Panc1 (cell line): ENCODE measurements at regions not wholly inside any gene's neighbourhood (a gene's known extent, or its start where the extent isn't known, plus 50 kb on each side); places are given as distances from the start of the nearest gene placed in this dataset.

Experiments used
- POLR2AphosphoS5 ChIP-seq: IDR thresholded peaks from 2 replicates; pipeline ENCODE4 v1.6.1; 2012; ENCODE audit warnings: mild to moderate bottlenecking, low read depth, low read length, moderate library complexity
- TF ChIP-seq, protein P1 (sequence below): fragments of 450-650 bp; IDR thresholded peaks from 2 replicates; pipeline ENCODE4 v1.5.1; 2017; ENCODE audit warnings: mild to moderate bottlenecking

DNA sequence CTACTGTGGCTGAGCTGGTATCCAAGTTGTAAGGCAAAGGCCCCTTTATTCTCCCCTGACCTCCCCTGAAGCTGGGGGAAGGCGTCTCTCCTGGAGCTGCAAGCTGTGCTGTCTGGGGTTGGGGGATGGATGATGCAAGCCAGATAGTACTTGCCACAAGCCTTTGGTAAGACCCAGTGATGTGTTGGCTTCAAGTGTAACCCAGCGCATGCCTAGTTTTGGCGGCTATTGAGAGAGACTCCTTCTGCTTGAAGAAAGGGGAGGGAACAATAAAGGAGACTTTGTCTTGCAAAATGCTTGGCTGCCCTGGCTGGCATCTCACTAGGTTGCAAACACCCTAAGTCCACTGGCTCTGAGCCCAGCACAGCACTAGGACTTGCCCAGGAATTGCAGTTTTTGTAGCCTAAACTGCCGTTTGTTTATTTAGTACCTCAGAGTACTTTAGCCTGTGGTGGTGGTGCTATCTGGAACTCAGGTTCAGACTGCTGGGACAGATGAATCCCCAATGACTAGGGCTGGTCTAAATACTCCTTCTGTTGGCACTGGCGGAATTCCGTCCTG lies 108.2 kb downstream of the TNFSF13B start:
- TF ChIP-seq POLR2AphosphoS5, result no peak
- TF ChIP-seq, protein P1, sequence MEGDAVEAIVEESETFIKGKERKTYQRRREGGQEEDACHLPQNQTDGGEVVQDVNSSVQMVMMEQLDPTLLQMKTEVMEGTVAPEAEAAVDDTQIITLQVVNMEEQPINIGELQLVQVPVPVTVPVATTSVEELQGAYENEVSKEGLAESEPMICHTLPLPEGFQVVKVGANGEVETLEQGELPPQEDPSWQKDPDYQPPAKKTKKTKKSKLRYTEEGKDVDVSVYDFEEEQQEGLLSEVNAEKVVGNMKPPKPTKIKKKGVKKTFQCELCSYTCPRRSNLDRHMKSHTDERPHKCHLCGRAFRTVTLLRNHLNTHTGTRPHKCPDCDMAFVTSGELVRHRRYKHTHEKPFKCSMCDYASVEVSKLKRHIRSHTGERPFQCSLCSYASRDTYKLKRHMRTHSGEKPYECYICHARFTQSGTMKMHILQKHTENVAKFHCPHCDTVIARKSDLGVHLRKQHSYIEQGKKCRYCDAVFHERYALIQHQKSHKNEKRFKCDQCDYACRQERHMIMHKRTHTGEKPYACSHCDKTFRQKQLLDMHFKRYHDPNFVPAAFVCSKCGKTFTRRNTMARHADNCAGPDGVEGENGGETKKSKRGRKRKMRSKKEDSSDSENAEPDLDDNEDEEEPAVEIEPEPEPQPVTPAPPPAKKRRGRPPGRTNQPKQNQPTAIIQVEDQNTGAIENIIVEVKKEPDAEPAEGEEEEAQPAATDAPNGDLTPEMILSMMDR, result no peak
